Neuron (in vitro differentiated cells): ENCODE measurements at regions not wholly inside any gene's neighbourhood (a gene's known extent, or its start where the extent isn't known, plus 50 kb on each side); places are given as distances from the start of the nearest gene placed in this dataset.
"Not testable (repeated sequence)": the region's sequence is repeated elsewhere in the genome, so short reads cannot be mapped to it uniquely, and the experiment has no call there.

ENCODE experiments used
- H2AFZ ChIP-seq: one replicate; pipeline ENCODE4 v1.6.1; 2013; ENCODE audit warnings: low read depth, mild to moderate bottlenecking, inconsistent platforms, low read length, moderate library complexity
- H3K27me3 ChIP-seq: one replicate; pipeline ENCODE4 v1.6.1; 2013; ENCODE audit warnings: low read length; ENCODE audit not compliant: insufficient read depth
- H3K36me3 ChIP-seq: one replicate; pipeline ENCODE4 v1.6.1; 2013; ENCODE audit warnings: low read length; ENCODE audit not compliant: insufficient read depth
- H3K4me1 ChIP-seq: one replicate; pipeline ENCODE4 v1.6.1; 2013; ENCODE audit warnings: low read length; ENCODE audit not compliant: insufficient read depth
- H3K4me3 ChIP-seq: 2 replicates; pipeline ENCODE4 v1.5.1; 2013; ENCODE audit warnings: mild to moderate bottlenecking, low read length, moderate library complexity
- H3K9me3 ChIP-seq: one replicate; pipeline ENCODE4 v1.6.1; 2013; ENCODE audit warnings: low read length

DNA sequence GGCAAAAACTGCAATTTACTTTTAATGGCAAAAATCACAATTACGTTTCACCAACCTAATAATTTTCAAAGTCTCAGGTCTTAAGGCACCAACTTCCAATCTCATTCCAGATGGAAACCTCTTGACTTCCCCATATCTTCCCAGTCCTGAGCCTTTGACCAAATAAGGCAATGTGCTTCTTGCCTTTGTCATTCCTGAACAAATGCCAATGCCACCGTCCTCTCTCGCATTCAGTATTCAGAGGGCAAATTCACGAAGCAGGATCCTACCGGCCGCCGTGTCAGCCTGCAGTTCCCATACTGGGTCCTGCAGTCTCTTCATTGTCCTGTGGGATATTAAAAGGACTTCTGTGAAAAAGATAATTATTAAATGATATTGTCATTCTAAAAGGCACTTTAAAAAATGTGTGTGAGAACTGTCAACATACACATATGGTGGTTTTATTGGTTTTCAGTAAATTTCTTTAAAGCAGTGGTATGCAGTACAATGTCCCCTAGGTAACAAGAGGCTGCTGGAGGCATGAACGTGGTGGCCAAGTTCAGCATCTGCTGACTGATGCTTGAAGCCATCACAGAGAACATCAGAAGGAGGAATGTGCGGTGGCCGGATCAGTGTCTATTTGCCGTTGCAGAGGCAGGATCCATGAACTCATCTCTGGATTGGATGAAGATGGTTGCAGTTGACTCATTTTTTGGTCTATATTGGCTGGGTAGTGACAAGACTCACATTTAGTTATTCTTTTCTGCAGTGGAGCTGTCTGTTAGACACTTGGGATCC, 101.4 kb upstream of the IRX4 start:
- H3K4me3 ChIP-seq = no peak overlapping the region
- no peak overlapping the region for H2AFZ ChIP-seq
- no peaks in the 10 kb centered on the region for H3K27me3 ChIP-seq
- no peaks in the 10 kb centered on the region for H3K9me3 ChIP-seq
- H3K36me3 ChIP-seq = no peaks in the 10 kb centered on the region
- H3K4me1 ChIP-seq = no peaks in the 10 kb centered on the region

DNA sequence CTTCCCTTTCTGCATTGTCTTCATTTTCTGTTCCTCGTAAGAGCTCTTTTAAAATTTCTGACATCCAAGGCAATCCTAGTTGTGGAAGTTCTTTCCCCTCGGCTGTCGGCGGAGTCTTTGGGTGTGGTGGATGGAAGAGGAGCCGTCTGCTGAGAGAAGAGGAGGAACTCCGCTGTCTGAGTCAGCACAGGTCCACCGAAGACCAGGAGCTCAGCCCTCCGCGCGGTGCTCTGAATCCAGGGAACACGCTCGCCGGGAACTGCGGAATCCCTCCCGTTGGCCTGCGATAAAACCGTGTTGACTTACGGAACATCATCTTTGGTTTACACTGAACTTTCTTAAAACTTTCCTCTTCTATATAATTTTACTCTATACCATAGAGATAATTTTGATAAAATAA, 100.7 kb upstream of the IRX4 start:
- no peaks in the 10 kb centered on the region for H3K27me3 ChIP-seq
- H3K9me3 ChIP-seq = no peaks in the 10 kb centered on the region
- no peaks in the 10 kb centered on the region for H3K36me3 ChIP-seq
- H2AFZ ChIP-seq = no peak overlapping the region
- no peak overlapping the region for H3K4me3 ChIP-seq
- no peaks in the 10 kb centered on the region for H3K4me1 ChIP-seq

DNA sequence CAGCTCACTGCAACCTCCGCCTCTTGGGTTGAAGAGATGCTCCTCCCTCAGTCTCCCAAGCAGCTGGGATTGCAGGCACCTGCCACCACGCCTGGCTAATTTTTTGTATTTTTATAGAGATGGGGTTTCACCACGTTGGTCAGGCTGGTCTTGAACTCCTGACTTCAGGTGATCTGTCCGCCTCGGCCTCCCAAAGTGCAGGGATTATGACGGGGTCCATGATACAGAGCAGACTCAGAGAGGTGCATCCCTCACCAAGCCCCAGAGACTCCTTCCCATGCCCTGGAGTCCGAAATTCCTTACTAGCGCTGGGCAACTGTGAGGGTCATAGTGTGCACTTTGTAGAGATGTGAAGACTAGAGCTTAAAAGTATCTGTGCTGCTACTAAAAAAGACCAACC, 99.8 kb upstream of the IRX4 start:
- H3K9me3 ChIP-seq, H3K36me3 ChIP-seq: not testable (repeated sequence)

DNA sequence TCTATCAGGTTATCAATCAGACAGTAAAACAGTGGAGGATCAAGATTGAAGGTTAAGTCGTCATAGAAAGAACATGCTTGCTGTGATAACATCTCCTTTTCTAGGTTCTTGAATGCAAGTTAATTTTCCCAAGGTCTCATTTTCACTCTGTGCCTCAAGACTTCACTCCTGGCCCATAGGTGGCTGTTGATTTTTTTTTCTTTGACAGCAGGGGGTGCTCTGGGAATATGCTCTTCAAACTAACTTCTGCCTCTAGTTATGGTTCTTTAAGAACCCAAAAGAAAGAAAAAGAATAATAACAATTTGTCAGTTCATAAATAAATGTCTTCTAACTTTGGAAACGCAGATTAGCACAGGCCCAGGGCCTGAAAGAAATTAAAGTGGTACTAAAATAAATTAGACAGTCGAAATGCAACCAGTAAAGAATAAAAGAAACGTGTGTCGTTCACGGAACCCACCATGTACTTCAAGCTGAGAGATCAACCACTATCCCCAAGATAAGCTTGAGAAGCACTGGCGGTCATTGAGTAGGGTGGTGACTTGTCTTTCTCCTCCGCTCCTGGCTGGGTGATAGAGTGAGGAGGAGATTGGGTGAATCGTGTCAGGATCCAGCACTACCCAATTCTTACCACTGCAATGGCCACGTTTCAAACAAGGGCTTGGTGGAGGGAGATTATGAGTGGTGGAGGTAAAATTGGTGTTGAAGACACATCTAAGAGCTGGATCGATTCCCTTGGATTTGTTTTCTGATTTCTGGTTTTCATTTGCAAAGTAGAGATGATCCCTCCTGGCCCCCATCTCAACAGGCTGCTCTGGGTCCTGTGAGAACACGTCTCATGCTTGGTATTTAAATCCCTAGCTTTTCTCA, 93.4 kb upstream of the IRX4 start:
- no peak overlapping the region for H2AFZ ChIP-seq
- no peaks in the 10 kb centered on the region for H3K9me3 ChIP-seq
- no peak overlapping the region for H3K4me3 ChIP-seq
- H3K27me3 ChIP-seq = no peaks in the 10 kb centered on the region
- no peaks in the 10 kb centered on the region for H3K4me1 ChIP-seq
- H3K36me3 ChIP-seq = no peaks in the 10 kb centered on the region

More for the DNA sequence above, 99.8 kb upstream of the IRX4 start:
- H3K4me3 ChIP-seq, H3K4me1 ChIP-seq, H2AFZ ChIP-seq, H3K27me3 ChIP-seq: not testable (repeated sequence)

DNA sequence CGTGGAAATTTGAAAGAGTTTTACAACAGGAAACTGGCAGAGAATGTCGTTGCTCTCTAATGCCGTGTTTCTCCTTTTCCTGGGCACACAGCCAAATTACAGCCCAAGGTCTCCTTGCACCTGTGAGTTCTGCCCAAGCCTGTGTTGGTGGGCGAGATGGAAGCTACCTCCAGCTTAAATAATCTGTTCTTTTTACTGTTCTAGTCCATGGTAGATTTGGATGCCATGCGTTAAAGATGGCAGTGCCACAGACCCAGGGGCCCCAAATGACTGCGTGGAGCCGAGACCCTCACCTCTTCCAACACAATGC, 92.6 kb upstream of the IRX4 start:
- Histone ChIP-seq H2AFZ (no peak overlapping the region), H3K27me3 (no peaks in the 10 kb centered on the region), H3K9me3 (no peaks in the 10 kb centered on the region), H3K4me1 (no peaks in the 10 kb centered on the region), H3K4me3 (no peak overlapping the region), H3K36me3 (no peaks in the 10 kb centered on the region)

GRCh38 chr5:1974501-1975405, 92.0 kb upstream of the IRX4 start:
- Histone ChIP-seq H3K27me3 (no peaks in the 10 kb centered on the region), H3K4me1 (no peaks in the 10 kb centered on the region), H3K4me3 (no peak overlapping the region), H3K36me3 (no peaks in the 10 kb centered on the region), H3K9me3 (no peaks in the 10 kb centered on the region), H2AFZ (no peak overlapping the region)

GRCh38 chr5:1974081-1974480, 91.4 kb upstream of the IRX4 start:
- Histone ChIP-seq H3K4me1 (no peaks in the 10 kb centered on the region), H3K36me3 (no peaks in the 10 kb centered on the region), H2AFZ (no peak overlapping the region)

GRCh38 chr5:1973391-1974013, 90.8 kb upstream of the IRX4 start:
- H3K9me3 ChIP-seq = no peaks in the 10 kb centered on the region
- no peak overlapping the region for H2AFZ ChIP-seq
- H3K27me3 ChIP-seq = no peaks in the 10 kb centered on the region
- H3K36me3 ChIP-seq = no peaks in the 10 kb centered on the region
- H3K4me1 ChIP-seq = no peaks in the 10 kb centered on the region
- no peak overlapping the region for H3K4me3 ChIP-seq

More at GRCh38 chr5:1974081-1974480, 91.4 kb upstream of the IRX4 start:
- Histone ChIP-seq H3K9me3 (no peaks in the 10 kb centered on the region), H3K27me3 (no peaks in the 10 kb centered on the region), H3K4me3 (no peak overlapping the region)

DNA sequence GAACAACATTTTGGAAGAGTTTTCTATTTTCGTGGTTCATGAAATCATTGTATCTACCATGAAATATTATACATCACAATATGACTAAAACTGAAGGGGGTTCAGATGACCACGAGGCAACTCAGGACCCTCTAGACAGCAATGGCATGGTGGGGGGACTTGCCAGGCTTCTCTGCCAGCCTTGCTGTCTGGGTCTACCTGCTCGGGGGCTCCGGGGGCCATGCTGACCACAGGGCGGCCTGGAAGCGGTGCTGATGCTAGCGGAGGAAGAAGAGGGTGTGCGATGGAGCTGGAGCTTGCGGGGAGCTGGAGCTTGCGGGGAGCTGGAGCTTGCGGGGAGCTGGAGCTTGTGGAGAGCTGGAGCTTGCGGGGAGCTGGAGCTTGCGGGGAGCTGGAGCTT, 89.2 kb upstream of the IRX4 start:
- Histone ChIP-seq H3K4me1 (no peaks in the 10 kb centered on the region), H3K36me3 (no peaks in the 10 kb centered on the region), H3K27me3 (no peaks in the 10 kb centered on the region), H3K4me3 (no peak overlapping the region), H3K9me3 (no peaks in the 10 kb centered on the region), H2AFZ (no peak overlapping the region)

DNA sequence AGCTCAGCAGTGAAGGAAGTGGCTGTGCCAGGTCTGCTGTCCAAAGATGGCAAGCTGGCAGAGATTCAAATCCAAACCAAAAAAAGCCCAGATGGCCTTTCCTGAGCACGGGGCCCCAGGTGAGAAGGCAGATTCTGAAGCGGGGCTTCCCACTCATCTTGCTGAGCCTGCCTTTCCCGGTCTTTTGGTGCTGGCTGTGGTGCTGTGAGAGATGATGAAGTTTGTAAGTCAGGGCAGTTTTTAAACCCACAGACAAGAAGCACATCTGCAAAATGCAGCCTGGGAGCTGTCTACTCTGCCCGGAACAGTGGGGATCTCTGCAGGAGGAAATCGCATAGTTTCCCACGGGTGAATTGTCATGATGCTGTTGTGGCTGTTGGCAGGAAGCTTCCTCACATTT, 85.0 kb upstream of the IRX4 start:
- H3K27me3 ChIP-seq = no peaks in the 10 kb centered on the region

GRCh38 chr5:1966461-1966860, 83.7 kb upstream of the IRX4 start:
- H3K9me3 ChIP-seq = no peaks in the 10 kb centered on the region
- H3K4me3 ChIP-seq = no peak overlapping the region
- H3K4me1 ChIP-seq = no peaks in the 10 kb centered on the region
- H3K36me3 ChIP-seq = no peaks in the 10 kb centered on the region
- H2AFZ ChIP-seq = no peak overlapping the region
- no peaks in the 10 kb centered on the region for H3K27me3 ChIP-seq

More for the DNA sequence above, 85.0 kb upstream of the IRX4 start:
- Histone ChIP-seq H3K9me3 (no peaks in the 10 kb centered on the region), H2AFZ (no peak overlapping the region), H3K4me1 (no peaks in the 10 kb centered on the region), H3K36me3 (no peaks in the 10 kb centered on the region), H3K4me3 (no peak overlapping the region)

DNA sequence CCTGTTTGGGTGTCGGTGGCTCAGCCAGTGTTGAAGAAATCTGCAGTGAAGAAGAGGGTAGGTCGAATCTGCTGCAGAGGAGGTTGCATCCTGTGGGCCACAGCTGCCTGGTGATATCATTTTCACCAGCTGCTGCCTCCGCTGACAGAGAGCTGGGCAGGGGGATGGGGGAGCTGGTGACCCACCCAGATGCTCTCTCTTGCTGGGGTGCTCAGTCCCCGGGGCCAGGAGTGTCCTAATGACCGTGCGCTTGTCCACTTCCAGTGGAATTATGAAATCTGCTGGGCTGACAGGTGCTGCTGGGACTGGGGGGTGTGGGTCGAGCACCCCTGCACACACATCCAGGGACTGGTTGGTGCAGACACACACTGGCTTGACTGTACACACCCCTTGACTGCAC, 83.2 kb upstream of the IRX4 start:
- Histone ChIP-seq H3K4me1 (no peaks in the 10 kb centered on the region), H2AFZ (no peak overlapping the region), H3K9me3 (no peaks in the 10 kb centered on the region), H3K4me3 (no peak overlapping the region), H3K36me3 (no peaks in the 10 kb centered on the region), H3K27me3 (no peaks in the 10 kb centered on the region)
